Gastroesophageal sphincter (tissue), 4 donors: ENCODE measurements at regions not wholly inside any gene's neighbourhood (a gene's known extent, or its start where the extent isn't known, plus 50 kb on each side); places are given as distances from the start of the nearest gene placed in this dataset.
"Not testable (repeated sequence)": the region's sequence is repeated elsewhere in the genome, so short reads cannot be mapped to it uniquely, and the experiment has no call there.

ENCODE experiments used
- ATAC-seq: fragments of 150-250 bp; one replicate; pipeline ENCODE4 v1.9.1; 2016; ENCODE audit warnings: mild to moderate bottlenecking, moderate library complexity
- H3K27ac ChIP-seq, 4 donors: fragments of 200-600 bp; sonication (generic) in 3 of 4; 1 replicate in 3 of 4; 2 replicates in 1 of 4; pipeline ENCODE4 v1.5.1; 2016 to 2019
- H3K27me3 ChIP-seq: fragments of 200-600 bp; sonication (generic); one replicate; pipeline ENCODE4 v1.5.1; 2019
- H3K36me3 ChIP-seq, 2 donors: fragments of 200-600 bp; sonication (generic); one replicate each; pipeline ENCODE4 v1.5.1; 2019; ENCODE audit warnings: control low read depth in 1 of 2
- H3K4me1 ChIP-seq, 3 donors: fragments of 200-600 bp; sonication (generic); 1 replicate in 2 of 3; 2 replicates in 1 of 3; pipeline ENCODE4 v1.5.1; 2016 to 2019; ENCODE audit warnings: control low read depth in 2 of 3
- H3K4me3 ChIP-seq, 2 donors: fragments of 200-600 bp; sonication (generic); one replicate each; pipeline ENCODE4 v1.5.1; 2019; ENCODE audit warnings: mild to moderate bottlenecking in 1 of 2, moderate library complexity in 1 of 2
- H3K9me3 ChIP-seq, 3 donors: fragments of 200-600 bp; sonication (generic); one replicate each; pipeline ENCODE4 v1.5.1; 2017 to 2019; ENCODE audit warnings: control low read depth in 2 of 3
- CTCF ChIP-seq, 4 experiments: fragments of 200-600 bp in 2 of 4; fragments of 450-650 bp in 2 of 4; sonication (generic) in 1 of 4; IDR thresholded peaks; one replicate each; pipeline ENCODE4 v1.5.1; 2017 to 2019; ENCODE audit warnings: antibody characterized with exemption in 4 of 4, mild to moderate bottlenecking in 2 of 4, moderate library complexity in 2 of 4
- EP300 ChIP-seq: sonication (generic); formaldehyde crosslinking; IDR thresholded peaks from one replicate; pipeline ENCODE4 v1.6.1; 2017; ENCODE audit warnings: antibody characterized with exemption, mild to moderate bottlenecking
- POLR2A ChIP-seq, 2 donors: fragments of 450-650 bp; IDR thresholded peaks; one replicate each; pipeline ENCODE4 v1.6.1; 2017; ENCODE audit warnings: antibody characterized with exemption in 2 of 2, mild to moderate bottlenecking in 2 of 2, moderate library complexity in 1 of 2
- POLR2AphosphoS5 ChIP-seq: sonication (generic); formaldehyde crosslinking; IDR thresholded peaks from one replicate; pipeline ENCODE4 v1.6.1; 2017; ENCODE audit warnings: antibody characterized with exemption
- WGBS, 2 donors: methylation state at CpG; one replicate each; pipeline ENCODE4 v1.1.5; 2018; ENCODE audit warnings: low coverage in 1 of 2; 5-methylcytosine and 5-hydroxymethylcytosine counted together

GRCh38 chr7:146027243-146027642 is 89.4 kb upstream of the CNTNAP2 start:
- Histone ChIP-seq H3K36me3 (no peaks in the 10 kb centered on the region), H3K4me1 (no peaks in the 10 kb centered on the region), H3K27ac (no peak overlapping the region), H3K9me3 (no peaks in the 10 kb centered on the region), H3K27me3 (no peaks in the 10 kb centered on the region), H3K4me3 (no peak overlapping the region)
- no peak for ATAC-seq
- TF ChIP-seq POLR2A (IDR thresholded peaks at IDR 0.05), result no peak
- TF ChIP-seq EP300, result no peak
- TF ChIP-seq CTCF (IDR thresholded peaks at IDR 0.05), result no peak
- TF ChIP-seq POLR2AphosphoS5, result no peak

GRCh38 chr7:146022776-146023175 is 93.8 kb upstream of the CNTNAP2 start:
- no peaks in the 10 kb centered on the region for H3K36me3 ChIP-seq
- 71 to 87% methylated on average over 5 of the region's 5 CpGs for WGBS, 2 donors
- TF ChIP-seq POLR2AphosphoS5, result no peak
- no peak for TF ChIP-seq EP300
- no peak for TF ChIP-seq CTCF (IDR thresholded peaks at IDR 0.05)
- TF ChIP-seq POLR2A (IDR thresholded peaks at IDR 0.05), result no peak
- no peak for ATAC-seq
- H3K4me3 ChIP-seq, result no peak overlapping the region
- H3K27me3 ChIP-seq, result no peaks in the 10 kb centered on the region
- no peaks in the 10 kb centered on the region for H3K4me1 ChIP-seq
- no peak overlapping the region for H3K27ac ChIP-seq
- no peaks in the 10 kb centered on the region for H3K9me3 ChIP-seq

GRCh38 chr7:146019041-146020004 is 97.3 kb upstream of the CNTNAP2 start:
- 99 to 100% methylated on average over 3 to 8 of the region's 33 CpGs for WGBS, 2 donors

GRCh38 chr7:146017366-146017765 is 99.2 kb upstream of the CNTNAP2 start:
- ATAC-seq, H3K27me3 ChIP-seq, H3K4me3 ChIP-seq, H3K36me3 ChIP-seq, H3K4me1 ChIP-seq, H3K27ac ChIP-seq, H3K9me3 ChIP-seq: not testable (repeated sequence)
- 86 to 89% methylated on average over 4 of the region's 5 CpGs for WGBS, 2 donors

More at GRCh38 chr7:146019041-146020004, 97.3 kb upstream of the CNTNAP2 start:
- not testable (repeated sequence) for H3K36me3 ChIP-seq, H3K9me3 ChIP-seq, H3K27ac ChIP-seq, ATAC-seq, H3K27me3 ChIP-seq, H3K4me1 ChIP-seq, H3K4me3 ChIP-seq

- WGBS, 2 donors, result 100% methylated on average over 1 of the region's 2 CpGs; no CpG with 5 or more reads in 1 of the 2 donors
These were observed 102.4 kb upstream of the CNTNAP2 start for GRCh38 chr7:146014154-146014553.

GRCh38 chr7:146008293-146008692 is 108.3 kb upstream of the CNTNAP2 start:
- ATAC-seq, result no peak
- WGBS, 2 donors, result 89% methylated on average over 7 to 8 of the region's 8 CpGs
- H3K4me1 ChIP-seq, result no peaks in the 10 kb centered on the region
- TF ChIP-seq POLR2AphosphoS5 (no peak), POLR2A (IDR thresholded peaks at IDR 0.05) (no peak), EP300 (no peak)
- no peaks in the 10 kb centered on the region for H3K27me3 ChIP-seq
- H3K4me3 ChIP-seq, result no peak overlapping the region
- H3K27ac ChIP-seq, result no peak overlapping the region
- no peaks in the 10 kb centered on the region for H3K36me3 ChIP-seq
- no peaks in the 10 kb centered on the region for H3K9me3 ChIP-seq

More at GRCh38 chr7:146014154-146014553, 102.4 kb upstream of the CNTNAP2 start:
- not testable (repeated sequence) for H3K4me3 ChIP-seq, ATAC-seq, H3K9me3 ChIP-seq, H3K36me3 ChIP-seq, H3K27ac ChIP-seq, H3K4me1 ChIP-seq, H3K27me3 ChIP-seq

GRCh38 chr7:146004805-146005204 is 111.8 kb upstream of the CNTNAP2 start:
- ATAC-seq, result no peak
- WGBS, 2 donors, result 87 to 92% methylated on average over 2 of the region's 2 CpGs

More at GRCh38 chr7:146004805-146005204, 111.8 kb upstream of the CNTNAP2 start:
- no peak for TF ChIP-seq CTCF (IDR thresholded peaks at IDR 0.05)
- TF ChIP-seq POLR2AphosphoS5, result no peak
- H3K27me3 ChIP-seq, result no peaks in the 10 kb centered on the region
- no peaks in the 10 kb centered on the region for H3K9me3 ChIP-seq
- no peak overlapping the region for H3K4me3 ChIP-seq
- no peaks in the 10 kb centered on the region for H3K4me1 ChIP-seq
- no peaks in the 10 kb centered on the region for H3K36me3 ChIP-seq
- H3K27ac ChIP-seq, result no peak overlapping the region
